NOMO-1 treated with dmso at 0.1 percent for 144 hours (cell line): ENCODE measurements at regions not wholly inside any gene's neighbourhood (a gene's known extent, or its start where the extent isn't known, plus 50 kb on each side); places are given as distances from the start of the nearest gene placed in this dataset.

Experiments
- DNase-seq: peaks from one replicate; lab custom pipeline; 2025; ENCODE audit not compliant: unreplicated experiment; lab: John Stamatoyannopoulos, UW

DNA sequence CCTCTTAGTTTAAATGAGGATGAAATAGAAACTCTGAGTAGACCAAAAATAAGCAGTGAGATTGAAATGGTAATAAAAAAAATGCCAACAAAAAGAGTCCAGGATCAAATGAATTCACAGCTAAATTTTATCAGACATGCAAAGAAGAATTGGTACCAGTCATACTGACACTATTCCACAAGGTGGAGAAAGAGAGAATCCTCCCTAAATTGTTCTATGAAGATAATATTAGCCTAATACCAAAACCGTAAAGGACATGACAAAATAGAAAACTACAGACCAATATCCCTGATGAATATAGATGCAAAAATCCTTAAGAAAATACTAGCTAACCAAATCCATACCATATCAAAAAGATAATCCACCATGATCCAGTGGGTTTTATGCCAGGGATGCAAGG lies 169.8 kb upstream of the CHORDC1 start:
- no peak for DNase-seq

DNA sequence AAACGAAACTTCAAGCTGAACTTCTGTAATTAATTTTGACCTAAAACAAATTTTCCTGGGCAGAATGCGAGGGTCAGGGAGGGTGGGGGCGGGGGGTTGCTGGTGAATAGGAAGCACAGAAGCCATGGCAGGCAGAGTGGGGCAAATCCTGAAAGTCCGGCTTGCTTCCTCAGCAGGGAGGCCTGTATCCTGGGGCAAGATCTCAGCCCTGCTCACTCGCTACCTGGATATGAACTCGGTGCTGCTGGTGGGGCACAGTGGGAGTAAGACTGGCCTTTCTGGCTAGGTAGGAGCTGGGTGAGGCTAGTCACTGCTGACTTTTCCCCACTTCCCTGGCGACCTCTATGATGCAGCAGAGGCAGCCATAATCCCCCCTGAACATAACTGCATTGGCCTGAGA lies 168.9 kb upstream of the CHORDC1 start:
- no peak for DNase-seq

DNA sequence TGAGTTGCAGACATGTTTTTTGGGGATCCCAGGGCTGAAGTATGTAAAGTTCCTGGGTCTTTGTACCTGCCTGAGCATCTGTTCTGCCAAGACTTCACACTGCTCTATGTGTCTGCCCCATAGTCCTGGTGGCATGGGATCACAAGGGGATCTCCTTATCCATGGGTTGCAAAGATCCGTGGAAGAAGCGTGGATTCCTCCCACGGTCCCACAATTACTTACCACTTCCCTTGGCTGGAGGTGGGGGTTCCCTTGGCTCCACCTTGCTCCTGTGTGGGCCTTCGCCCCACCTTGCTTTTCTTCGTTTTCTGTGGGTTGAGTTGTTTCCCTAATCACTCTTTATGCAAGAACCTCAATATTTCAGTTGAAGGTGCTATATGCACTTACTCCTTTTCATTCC lies 157.4 kb upstream of the CHORDC1 start:
- no peak for DNase-seq

DNA sequence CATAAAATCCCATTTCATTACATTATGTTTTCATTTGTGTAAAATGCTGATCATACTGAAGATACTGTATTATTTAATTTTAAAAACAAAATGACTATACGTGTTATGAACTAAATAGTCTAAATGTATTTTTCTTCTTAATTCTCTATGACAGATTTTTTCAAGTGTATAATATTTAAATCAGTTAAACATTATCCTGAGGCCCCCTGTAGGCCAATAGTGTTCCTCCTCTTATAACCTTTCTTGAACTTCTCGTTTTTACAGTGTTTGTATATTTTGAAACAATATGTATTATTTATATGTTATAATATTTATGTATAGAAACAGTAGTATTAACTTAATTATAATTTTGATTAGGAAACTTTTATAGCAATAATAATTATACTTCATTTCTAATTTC lies 151.1 kb upstream of the CHORDC1 start:
- no peak for DNase-seq

DNA sequence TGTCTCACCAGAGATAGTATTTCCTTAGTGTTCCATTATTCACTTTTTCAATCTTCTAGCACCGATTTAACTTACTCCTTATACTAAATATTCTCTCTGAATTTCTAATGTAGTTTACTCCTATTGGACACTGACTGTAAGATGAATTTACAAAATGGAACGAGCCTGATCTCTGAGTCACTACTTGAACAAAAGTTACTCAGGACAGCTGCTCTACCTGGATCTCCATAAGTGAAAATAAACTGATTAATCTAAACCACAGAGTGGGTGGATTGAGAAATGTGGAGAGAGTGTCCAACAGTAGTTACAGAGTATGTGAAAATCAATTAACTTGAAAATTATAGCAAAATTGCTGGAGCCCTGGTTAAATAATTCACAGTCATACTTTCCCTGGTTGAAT lies 141.7 kb upstream of the CHORDC1 start:
- DNase-seq: no peak

DNA sequence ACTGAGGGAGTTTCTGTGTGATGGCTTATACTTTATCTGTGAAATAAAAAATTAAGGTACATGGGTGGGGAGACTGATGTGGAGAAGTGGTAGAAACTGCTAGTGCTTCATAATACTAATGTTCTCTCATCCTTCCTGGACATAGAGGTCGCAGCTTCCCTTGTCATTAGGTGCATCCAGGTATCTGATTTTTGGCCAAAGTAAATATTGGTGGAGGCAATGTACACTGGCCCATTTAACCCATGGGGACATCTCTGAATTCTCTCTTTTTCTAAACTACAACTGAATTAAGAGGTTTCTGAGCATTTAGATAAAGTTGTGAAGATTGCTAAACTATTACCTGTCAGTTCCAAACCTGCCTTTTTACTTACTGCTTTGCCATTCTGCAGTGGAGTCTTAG lies 140.9 kb upstream of the CHORDC1 start:
- DNase-seq: no peak

DNA sequence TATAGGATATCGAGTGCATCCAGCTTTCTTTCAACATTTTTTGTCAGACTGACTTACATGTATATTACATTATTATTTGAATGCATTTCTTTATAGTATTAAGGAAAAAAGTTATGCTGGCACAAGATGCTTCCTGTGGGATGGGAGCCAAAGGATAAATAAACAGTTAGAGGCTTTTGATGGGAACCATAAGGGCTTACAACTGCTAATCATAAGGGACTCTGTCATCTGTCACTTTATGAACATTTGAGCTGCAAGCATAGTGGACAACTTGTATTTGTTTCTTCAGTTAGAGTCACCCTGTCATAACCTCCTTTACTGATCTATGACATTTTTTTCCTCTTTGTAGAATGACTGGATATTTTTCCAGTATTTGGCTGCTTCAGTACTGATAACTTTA lies 132.4 kb upstream of the CHORDC1 start:
- DNase-seq: no peak

DNA sequence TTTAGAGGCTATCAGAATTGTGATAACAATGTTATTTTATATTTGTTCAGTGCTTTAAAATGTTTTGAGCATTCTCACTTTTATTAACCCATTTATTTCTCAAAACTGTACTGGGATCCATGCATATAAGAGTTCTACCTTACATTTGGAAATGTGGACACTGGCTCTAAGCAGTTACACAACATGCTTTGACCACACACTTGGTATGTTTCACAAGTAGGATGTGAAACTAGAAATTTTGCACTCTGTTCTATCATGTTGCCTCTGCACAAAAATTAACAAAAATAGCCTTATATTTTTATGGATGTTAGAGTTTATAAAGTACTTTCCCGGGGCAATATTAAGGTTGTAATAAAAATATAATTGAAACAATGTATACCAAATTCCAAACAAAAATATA lies 126.9 kb upstream of the CHORDC1 start:
- peak; percentile 55 for DNase-seq

DNA sequence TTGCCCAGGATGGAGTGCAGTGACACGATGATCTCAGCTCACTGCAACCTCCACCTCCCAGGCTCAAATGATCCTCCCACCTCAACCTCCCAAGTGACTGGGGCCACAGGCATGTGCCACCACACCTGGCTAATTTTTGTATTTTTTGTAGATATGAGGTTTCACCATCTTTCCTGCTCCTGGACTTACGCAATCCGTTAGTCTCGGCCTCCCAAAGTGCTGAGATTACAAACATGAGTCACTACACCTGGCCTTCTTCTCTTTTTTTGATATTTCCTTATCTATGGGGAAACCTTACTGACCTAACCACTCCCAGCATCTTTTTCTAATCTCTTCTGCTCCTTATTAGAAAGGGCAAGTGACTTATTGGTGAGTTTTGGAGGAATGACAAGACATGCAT lies 121.7 kb upstream of the CHORDC1 start:
- peak; percentile 17 for DNase-seq

DNA sequence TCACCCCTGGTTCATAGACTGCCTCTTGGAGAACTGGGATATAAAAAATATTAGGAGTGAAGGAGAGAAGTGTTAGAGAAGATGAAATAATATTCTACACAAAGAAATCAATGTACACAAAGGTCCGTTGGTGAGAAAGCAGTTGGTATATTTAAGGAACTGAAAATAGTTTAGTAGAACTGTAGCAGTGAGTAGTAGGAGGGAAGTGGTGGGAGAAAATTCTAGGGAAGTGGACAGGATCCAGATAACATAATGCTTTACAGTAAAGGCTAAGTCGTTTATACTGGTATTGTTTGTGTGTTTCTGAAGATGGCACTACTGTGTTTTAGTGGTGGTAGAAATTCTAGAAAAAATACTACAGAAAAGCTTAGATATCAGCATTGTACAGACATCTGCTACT lies 120.8 kb upstream of the CHORDC1 start:
- peak; percentile 70 for DNase-seq

DNA sequence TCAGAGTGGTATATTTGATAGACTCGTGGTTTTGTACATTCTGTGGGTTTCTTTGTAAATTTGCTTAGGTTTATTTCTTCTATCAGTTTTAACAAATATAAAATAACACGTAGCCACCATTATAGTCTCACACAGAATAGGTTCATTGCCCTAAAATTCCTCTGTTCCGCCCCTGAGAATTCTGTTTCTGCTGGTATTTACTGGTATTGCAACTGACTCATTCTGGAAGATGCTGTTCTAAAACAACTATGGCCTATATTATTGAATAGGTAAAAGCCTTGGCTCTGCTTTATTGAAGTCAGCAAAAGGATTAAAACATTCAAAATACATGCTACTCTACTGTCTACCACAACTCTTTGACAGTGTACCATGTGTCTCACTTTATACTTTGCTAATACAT lies 119.1 kb upstream of the CHORDC1 start:
- no peak for DNase-seq

DNA sequence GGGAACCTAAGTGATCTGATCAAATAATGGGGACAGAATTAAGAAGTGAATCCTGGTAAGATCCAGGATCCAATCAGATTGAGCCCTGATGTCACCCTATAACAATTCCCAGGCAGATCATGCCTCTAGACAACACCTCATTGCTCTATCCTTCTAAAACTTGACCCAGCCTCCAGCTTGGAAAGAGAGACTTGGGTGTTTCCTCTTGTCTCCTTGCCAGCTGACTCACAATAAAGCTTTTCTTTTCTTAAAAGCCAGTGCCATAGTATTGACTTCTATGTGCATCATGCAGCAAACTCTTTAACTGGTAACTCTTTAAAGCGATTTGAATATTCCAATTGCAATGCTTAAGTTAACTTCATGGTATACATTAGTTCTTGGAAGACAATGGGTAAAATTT lies 109.6 kb upstream of the CHORDC1 start:
- no peak for DNase-seq

DNA sequence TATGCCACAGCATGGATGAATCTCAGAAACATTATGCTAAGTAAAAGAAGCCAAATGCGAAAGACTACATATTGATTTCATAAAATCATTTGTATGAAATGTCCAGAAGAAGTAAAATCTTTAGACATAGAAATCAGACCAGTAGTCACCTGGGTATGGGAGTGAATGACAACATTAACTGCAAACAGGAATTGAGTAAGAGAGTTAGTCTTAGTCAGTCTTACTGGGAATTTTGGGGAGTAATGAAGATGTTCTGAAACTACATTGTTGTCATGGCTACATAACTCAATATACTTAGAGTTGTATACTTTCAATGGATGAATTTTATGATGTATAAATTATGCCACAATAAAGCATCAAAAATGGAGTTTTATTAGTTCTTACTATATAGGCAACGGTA lies 107.8 kb upstream of the CHORDC1 start:
- DNase-seq: no peak

DNA sequence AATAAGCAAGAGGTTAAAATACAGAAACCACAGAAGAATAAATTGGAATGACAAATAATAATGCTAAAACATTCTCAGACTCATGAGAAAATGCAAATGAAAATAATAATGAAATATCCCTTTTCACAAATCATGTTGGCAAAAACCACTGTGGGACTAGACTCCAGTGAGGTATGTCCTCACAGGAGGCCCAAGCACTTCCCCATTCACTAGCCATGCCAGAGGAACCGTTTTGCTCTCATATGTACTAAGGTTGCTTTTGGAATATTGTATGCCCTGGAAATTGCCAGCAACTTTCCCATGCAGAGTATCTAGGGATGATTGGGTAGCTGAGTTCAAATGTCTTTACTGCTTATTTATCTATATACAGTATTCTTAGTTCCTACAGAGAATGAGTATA lies 106.2 kb upstream of the CHORDC1 start:
- peak; percentile 13 for DNase-seq

DNA sequence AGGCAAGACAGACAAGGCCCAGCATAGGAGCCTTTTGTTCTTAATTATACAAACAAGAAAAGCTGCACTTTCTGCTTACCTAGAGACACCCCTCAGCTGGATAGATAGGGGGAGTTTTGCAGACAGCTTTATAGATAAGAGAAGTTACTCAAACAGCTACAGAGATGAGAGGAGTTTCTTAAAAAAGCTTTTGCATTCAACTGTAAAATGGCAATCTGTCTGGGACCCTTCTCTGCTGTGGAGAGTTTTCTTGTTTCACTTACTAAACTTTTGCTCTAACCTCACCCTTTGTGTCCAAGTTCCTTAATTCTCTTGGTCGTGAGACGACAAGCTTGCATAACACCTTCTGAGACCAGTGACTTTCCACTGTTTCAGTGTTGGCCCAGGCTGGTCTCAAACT lies 103.8 kb upstream of the CHORDC1 start:
- peak; percentile 13 for DNase-seq

DNA sequence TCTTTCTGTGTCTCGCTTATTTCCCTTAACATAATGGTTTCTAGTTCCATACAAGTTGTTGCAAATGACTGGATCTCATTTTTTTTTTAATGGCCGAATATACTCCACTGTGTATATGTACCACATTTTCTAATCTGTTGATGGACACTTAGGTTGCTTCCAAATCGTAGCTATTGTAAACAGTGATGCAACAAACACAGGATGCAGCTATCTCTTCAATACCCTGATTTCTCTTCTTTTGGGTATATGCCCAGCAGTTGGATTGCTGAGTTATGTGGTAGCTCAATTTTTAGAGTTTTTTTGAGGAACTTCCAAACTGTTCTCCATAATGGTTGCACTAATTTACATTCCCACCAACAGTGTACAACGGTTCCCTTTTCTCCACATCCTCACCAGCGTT lies 100.4 kb upstream of the CHORDC1 start:
- no peak for DNase-seq

DNA sequence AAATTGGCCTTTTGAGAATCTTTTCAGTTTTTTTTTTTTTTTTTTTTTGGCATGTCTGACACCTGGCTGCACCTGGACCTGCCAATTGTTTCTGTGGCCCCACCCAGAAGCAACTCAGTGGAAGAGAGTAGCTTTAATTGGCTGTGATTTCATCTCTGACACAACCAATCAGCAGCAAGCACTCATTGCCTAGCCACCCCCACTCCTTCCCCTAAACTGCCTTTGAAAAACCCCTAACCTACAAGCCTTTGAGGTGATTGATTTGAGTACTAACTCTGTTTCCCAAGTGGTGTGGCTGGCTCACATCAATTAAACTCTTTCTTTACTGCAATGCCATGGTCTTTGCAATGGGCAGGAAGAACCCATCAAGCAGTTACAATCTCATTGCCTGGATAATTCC lies 98.2 kb upstream of the CHORDC1 start:
- no peak for DNase-seq

DNA sequence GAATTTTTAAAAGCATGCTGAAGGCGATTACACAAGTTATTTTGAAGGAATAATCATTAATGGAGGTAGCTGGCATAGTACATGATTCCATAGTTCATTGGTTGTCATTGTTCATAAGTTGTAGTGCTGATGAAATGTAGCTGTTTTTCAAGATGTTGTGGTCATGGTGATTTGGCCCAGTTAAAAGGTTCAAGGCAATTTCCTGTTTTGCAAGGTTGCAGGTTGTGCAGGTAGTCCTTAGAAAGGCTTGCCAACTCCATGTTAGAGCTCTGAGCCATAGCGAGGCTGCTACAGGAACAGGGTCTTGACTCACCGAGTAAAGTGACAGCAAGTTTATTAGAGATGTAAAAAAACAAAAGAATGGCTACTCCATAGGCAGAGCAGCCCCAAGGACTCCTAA lies 95.8 kb upstream of the CHORDC1 start:
- no peak for DNase-seq

DNA sequence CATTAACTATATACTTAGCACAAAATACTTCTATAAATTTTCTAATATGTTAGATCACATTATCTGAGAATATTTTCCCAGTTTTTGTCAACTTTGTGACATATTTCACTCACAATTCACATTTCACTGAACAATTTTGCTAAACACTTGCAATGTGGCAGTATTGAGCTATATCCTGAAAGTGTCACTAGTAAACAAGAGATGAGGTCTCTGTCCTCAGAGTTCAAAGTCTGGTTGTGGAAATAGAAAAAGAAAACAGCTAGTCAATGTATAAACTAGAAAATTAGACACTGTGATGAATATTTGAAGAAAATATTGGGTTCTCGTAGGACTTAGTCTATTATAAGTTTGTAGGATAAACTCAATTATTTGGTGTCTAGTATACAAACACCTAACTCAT lies 87.4 kb upstream of the CHORDC1 start:
- no peak for DNase-seq

DNA sequence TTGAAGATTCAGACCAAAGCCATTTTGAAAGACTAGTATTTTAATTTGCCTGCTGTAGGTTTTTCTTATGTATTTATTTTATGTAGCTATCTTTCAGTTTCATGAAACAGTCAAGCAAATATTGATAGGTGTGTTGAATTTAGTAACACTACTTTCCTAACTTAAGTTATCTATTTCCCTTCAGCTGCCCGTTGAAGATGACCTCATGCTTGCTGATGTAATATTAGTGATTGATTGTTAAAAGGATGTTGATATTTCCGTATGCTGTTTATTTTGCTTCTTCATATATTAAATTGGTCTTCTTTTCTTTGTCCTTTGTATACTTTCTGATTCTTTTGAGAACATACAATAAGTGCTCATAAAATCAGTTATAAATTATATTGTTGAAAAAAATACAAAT lies 86.8 kb upstream of the CHORDC1 start:
- no peak for DNase-seq

DNA sequence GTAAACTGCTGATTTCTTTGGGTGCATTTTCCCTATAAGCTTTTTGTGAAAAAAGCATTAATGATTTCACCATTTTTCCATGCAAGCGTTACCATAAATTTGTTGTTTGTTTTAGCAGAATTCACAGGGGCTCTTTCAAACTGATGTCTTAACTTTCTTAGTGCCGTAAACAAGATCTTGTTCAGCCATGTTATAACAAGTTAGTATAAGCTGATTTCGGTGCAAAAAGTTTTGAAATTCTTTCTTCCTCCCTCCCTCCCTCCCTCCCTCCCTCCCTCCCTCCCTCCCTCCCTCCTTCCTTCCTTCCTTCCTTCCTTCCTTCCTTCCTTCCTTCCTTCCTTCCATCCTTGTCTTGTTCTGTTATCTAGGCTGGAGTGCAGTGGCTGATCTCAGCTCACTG lies 71.7 kb upstream of the CHORDC1 start:
- DNase-seq: no peak

DNA sequence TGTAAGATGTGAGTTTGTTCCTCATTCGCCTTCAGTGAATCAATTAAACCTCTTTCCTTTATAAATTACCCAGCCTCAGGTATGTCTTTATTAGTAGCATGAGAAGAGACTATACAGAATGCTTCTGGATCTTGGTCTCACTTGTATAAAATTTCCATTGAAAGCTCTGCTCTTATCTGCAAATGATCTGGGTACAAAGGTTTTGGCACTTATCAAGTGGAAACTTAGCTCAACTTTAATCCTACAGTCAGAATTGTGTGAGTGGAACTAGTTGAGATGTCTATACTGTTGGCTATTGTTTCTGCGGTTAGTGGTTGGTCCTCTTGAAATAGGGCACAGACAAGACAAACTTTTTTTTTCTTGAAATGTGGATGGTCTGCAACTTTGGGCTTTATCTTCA lies 71.2 kb upstream of the CHORDC1 start:
- no peak for DNase-seq

DNA sequence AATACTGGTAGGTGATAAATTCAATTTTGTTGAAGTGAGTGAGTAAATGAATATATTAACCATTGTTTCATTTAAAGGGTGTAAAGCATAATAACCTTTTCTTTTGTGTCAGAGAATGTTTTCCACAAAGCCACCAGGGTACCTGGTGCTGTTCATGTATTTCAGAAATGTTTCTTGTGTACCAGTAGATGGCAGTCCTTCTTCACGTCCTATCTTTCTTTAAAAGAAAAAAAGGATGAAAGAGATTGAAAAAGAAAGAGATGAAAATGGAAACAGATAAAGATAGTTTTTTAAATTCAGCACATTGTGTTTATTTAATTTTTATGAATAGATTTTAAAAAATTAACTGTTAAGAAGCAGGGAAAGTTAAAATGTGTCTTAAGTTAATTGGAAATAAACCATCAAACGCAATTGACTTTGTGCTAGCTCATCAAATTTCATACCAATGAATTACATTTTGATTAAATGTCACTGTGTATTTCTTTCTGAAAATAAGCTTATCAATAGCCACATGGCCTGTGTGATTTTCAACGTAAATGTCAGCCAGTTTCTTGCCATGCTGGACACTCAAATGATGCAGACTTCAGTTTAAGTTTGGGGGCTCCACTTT lies 65.5 kb upstream of the CHORDC1 start:
- no peak for DNase-seq

DNA sequence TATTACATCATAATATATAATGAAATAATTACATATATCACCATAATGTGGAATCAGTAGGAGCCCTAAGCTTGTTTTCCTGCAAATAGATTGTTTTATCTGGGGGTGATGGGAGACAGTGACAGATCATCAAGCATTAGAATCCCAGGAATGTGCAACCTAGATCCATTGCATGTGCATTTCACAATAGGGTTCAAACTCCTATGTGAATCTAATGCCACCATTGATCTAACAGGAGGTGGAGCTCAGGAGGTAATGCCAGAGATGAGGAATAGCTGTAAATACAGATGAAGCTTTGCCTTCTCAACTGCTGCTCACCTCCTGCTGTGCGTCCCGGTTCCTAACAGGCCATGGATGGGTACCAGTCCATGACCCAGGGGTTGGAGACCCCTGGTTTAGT lies 63.8 kb upstream of the CHORDC1 start:
- no peak for DNase-seq
